H4 (cell line): ENCODE measurements at regions not wholly inside any gene's neighbourhood (a gene's known extent, or its start where the extent isn't known, plus 50 kb on each side); places are given as distances from the start of the nearest gene placed in this dataset.
"Not testable (repeated sequence)": the region's sequence is repeated elsewhere in the genome, so short reads cannot be mapped to it uniquely, and the experiment has no call there.

Source experiments
- DNase-seq: peaks from one replicate; pipeline ENCODE4 v3.0.0-alpha.2; 2015; ENCODE audit warnings: low spot score

DNA sequence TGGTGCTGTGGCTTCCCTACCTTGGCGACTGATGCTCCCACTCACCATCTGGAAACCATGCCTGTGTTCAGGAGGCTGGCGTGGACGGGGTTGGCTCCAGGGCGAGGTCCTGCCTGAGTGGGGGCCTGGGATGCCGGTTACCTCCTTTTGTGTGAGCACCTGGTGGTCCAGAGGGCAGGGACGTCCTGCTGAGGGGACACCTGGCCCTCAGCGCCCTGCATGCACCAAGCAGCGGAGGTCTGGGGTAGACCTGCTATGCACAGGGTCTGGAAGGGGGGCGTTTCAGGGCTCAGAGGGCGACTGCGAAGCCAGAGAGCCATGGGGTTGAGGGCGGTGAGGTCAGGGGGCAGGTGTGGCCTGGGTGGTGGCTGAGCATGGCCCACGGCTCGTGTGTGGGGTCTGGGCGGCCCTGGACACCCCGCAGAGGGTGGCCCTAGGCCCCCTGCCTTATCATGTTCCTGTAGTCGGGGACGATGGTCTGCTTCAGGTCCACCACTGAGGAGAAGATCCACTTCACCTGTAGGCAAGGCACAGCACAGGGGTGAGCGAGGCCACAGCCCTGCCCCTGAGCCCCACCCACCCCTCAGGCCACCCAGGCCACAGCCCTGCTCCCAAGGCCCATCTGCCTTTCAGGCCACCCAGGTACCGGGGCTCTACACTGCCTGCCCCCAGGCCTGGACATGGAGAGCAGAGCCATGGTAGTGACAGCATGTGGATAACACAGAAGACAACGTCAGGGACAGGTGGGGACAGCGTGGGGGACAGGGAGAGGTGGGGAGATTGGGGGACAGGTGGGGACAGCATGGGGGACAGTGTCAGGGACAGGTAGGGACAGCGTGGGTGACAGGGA is 95.3 kb downstream of the TMEM121 start:
- DNase-seq: not testable (repeated sequence)

DNA sequence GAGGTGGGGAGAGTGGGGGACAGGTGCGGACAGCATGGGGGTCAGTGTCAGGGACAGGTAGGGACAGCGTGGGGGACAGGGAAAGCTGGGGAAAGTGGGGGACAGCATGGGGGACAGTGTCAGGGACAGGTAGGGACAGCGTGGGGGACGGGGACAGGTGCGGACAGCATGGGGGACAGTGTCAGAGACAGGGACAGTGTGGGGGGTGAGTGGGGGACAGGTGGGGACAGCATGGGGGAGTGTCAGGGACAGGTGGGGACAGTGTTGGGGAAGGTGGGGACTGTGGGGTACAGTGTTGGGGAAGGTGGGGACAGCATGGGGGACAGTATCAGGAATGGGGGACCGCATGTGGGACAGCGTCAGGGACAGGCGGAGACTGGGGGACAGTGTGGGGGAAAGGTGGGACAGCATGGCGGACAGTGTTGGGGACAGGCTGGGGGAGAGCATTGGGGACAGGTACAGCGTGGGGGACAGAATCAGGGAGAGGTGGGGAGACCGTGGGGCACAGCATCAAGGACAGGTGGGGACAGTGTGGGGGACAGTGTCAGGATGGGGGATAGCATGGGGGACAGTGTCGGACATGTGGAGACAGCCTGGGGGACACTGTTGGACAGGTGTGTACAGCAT is 96.1 kb downstream of the TMEM121 start:
- no peak for DNase-seq

DNA sequence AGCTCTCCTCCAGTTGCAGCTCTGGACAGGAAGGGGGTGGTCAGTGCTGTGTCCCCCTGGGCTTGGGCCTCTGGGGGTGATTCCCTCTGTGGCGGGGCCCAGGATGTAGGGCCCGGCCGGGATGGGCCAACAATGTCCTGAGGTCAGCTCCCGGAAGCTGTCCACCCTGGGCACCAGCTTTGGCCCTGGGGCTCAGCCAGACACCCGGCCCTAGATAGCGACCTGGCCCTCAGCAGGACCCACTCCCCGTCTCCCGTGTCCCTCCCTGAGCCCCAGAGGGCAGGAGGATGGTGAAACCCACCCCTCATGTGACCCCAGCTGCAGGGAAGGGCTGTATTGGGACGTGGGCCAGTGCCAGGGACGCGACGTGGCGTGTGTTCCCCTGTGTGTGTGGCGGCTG is 96.8 kb downstream of the TMEM121 start:
- DNase-seq: not testable (repeated sequence)

DNA sequence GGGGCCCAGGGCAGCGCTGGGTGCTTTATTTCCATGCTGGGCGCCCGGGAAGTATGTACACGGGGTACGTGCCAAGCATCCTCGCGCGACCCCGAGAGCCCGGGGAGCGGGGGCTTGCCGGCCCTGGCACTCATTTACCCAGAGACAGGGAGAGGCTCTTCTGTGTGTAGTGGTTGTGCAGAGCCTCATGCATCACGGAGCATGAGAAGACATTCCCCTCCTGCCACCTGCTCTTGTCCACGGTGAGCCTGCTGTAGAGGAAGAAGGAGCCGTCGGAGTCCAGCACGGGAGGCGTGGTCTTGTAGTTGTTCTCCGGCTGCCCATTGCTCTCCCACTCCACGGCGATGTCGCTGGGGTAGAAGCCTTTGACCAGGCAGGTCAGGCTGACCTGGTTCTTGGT is 98.0 kb downstream of the TMEM121 start:
- DNase-seq: not testable (repeated sequence)

DNA sequence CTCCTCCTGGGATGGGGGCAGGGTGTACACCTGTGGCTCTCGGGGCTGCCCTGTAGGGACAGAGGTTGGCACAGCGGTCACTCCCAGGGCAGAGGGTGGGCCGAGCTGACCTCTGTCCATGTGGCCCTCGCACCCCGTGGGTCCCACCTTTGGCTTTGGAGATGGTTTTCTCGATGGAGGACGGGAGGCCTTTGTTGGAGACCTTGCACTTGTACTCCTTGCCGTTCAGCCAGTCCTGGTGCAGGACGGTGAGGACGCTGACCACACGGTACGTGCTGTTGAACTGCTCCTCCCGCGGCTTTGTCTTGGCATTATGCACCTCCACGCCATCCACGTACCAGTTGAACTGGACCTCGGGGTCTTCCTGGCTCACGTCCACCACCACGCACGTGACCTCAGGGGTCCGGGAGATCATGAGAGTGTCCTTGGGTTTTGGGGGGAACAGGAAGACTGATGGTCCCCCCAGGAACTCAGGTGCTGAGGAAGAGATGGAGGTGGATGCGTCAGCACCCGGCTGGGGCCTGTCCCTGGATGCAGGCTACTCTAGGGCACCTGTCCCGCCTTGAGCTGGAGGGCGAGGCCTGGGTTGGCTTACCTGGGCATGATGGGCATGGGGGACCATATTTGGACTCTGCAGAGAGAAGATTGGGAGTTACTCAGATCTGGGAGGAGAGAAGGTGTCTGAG is 98.5 kb downstream of the TMEM121 start:
- DNase-seq: not testable (repeated sequence)

DNA sequence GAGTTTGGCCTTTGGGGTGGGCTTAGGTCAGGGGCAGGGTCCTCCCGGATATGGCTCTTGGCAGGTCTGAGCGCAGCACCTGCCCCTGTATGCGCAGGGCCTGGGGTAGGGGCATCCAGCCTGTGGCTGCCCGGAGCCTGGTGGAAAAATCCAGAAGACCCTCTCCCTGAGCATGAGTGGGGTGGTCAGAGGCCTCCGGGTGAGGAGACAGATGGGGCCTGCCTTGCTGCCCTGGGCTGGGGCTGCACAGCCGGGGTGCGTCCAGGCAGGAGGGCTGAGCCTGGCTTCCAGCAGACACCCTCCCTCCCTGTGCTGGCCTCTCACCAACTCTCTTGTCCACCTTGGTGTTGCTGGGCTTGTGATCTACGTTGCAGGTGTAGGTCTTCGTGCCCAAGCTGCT is 99.1 kb downstream of the TMEM121 start:
- not testable (repeated sequence) for DNase-seq

DNA sequence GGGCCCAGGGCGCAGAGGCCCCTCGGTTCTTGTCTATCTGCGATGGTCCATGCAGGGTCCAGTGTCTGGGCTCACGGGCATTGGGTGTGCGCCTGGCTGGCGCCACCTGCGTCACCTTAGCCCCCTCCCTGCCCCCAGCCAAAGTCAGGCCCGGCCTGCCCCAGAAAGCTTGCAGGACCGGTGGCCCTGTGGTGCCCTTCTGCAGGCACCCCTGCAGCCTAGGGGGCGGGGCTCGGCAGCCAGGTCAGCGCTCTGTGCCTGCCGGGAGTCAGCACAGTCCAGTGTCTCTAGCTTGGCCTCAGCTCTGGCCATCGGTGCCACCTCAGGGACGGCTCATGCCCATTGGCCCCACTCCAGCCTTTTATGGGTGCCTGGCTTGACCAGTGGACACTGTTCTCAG is 99.7 kb downstream of the TMEM121 start:
- DNase-seq: not testable (repeated sequence)

DNA sequence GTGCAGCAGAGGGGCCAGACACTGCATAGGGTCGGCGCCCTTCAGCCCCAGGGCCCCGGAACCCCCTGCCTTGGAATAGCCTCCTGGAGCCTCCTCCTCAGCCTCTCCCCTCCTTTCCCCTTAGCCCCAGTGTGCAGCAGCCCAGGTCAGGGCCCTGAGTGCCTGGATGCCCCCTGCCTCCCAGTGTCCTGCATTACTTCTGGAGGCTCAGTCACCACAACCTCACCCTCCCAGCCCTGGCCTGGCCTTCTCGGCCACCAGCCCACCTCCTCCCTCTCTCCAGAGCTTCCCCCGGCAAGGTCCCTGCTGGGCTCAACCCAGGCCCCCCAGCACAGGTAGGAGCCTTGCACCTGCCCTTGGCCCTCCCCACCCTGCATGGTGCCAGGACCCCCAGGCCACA is 100.3 kb downstream of the TMEM121 start:
- DNase-seq: not testable (repeated sequence)

DNA sequence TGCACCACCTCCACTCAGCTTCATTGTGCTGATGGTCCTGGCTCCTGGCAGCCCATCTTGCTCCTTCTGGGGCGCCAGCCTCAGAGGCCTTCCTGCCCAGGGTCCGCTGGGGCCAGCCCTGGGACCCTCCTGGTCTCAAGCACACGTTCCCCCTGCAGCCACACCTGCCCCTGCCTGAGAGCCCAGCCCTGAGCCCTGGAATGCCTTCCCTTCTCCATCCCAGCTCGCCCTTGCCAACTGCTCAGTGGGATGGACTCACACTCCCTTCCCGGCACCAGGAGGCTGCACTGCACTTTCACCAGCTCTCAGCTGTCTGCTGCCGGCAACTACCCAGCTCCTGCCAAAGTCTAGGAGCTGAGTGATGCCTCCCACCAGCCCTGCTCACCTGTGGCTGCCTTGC is 100.9 kb downstream of the TMEM121 start:
- not testable (repeated sequence) for DNase-seq

DNA sequence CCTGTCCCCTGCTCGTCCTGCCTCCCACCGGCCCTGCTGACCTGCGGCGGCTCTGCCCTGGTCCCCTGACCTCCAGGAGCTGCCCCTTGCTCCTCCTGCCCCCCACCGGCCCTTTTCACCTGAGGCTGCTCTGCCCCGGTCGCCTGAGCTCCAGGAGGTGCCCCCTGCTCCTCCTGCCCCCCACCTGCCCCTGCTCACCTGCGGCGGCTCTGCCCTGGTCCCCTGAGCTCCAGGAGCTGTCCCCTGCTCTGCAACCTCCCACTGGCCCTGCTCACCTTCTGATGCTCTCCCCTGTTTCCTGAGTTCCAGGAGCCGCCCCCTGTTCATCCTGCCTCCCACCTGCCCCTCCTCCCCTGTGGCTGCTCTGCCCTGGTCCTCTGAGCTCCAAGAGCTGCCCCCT is 101.3 kb downstream of the TMEM121 start:
- no peak for DNase-seq

DNA sequence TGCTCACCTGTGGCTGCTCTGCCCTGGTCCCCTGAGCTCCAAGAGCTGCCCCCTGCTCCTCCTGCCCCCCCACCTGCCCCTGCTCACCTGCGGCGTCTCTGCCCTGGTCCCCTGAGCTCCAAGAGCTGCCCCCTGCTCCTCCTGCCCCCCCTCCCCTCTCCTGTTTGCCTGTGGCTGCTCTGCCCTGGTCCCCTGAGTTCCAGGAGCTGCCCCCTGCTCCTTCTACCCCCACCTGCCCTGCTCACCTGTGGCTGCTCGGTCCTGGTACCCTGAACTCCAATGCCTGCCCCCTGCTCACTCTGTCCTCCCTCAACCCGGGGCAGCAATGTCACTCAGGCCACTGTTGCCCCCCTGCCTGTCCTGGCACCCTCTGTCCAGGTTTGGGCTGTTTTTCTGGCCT is 101.7 kb downstream of the TMEM121 start:
- DNase-seq: not testable (repeated sequence)

DNA sequence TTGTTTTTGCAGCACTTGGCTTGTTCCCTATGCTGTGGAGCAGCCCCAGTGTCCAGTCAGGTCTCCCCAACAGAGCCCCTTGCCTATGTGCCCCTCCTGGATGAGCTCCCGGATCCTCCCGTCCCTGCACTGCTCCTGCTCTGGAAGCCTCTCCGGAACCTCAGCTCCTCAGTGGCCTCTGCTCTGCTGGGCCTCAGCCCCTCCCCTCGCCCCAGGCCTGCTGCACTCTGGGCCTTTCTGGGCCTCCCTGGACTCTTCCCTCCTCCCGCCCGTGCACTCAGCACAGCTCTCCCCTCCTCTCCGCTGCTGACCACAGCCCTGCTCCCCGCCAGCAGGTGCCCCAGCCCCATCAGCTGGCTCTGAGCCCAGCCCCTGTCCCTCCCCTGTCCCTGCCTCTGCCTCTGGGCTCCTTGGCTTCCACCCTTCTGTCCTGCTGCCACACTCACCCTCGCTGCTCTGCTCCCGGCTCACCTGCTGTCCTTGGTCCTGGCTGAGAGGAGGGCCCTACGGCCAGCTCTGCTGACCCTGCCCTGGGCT is 102.2 kb downstream of the TMEM121 start:
- DNase-seq: not testable (repeated sequence)

DNA sequence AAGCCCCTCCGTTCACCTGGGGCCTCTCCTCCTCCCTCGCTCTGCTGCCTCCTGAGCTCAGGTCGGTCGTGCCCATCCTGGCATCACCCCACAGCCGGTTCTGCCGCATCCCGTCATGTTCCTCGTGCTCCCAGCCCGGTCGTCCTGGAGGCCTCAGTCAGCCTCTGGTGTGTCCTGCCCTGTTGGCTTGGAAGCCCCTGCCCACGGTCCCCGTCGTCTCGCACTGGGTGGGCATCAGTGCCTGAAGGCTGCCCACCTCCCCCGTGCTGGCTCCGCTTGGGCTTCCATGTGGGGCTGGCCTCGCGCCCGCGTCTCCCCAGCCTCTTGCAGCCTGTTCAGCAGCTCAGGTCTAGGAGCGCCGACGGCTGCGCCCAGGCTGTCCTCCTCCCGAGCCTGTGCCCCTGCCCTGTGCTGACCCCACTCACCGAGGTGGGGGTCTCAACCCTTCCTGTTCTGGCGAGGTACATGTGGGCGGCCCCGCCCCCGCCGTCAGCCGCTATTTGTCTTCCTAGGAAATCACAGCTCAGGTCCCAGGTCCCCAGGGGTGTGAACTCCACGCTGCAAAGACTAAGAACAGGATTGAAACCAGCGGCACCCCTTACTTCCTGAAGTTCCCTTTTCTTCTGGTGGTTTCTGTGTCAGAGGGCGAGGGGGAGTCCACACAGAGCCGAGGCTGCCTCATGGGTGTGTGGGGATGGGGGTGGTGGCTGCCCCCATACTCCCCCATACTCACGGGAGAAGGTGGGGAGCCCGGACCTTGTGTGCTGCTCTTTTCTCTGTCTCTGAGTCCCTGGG is 102.9 kb downstream of the TMEM121 start:
- DNase-seq: not testable (repeated sequence)

DNA sequence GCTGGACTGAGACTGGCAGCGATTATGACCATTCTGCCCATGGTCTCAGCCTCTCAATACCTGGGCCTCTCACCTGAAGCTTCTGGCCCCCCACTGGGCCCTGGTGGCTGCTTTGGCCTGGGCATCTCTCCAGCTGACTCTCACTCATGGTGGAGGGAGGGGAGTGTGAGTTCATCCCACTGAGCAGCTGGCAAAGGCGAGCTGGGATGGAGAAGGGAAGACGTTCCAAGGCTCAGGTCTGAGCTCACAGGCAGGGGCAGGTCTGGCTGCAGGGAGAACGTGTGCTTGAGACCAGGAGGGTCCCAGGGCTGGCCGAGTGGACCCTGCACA is 103.5 kb downstream of the TMEM121 start:
- DNase-seq: no peak

DNA sequence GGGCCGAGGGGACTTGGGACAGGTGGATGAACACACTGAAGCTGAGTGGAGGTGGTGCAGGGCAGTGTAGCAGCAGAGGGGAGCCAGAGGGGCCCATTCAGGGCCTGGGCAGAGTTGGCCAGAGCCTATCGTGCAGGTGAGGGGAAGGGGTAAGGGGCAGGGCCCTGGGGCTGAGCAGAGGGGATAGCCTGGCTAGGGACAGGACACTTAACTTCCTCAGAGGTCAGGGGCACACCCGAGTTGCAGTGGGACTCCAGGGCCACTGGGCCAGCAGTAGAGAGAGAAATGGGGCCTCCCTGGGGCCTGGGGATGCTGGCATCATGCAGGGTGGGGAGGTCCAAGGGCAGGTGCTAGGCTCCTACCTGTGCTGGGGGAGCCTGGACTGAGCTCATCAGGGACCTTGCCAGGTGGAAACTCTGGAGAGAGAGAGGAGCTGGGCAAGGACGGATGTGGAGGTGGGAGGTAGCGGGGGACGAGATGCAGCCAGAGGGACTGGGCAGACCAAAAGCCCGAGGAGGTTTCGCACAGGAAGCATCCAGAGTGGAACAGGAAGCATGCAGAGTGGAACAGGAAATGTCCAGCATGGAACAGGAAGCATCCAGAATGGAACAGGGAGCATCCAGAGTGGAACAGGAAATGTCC is 104.0 kb downstream of the TMEM121 start:
- not testable (repeated sequence) for DNase-seq

DNA sequence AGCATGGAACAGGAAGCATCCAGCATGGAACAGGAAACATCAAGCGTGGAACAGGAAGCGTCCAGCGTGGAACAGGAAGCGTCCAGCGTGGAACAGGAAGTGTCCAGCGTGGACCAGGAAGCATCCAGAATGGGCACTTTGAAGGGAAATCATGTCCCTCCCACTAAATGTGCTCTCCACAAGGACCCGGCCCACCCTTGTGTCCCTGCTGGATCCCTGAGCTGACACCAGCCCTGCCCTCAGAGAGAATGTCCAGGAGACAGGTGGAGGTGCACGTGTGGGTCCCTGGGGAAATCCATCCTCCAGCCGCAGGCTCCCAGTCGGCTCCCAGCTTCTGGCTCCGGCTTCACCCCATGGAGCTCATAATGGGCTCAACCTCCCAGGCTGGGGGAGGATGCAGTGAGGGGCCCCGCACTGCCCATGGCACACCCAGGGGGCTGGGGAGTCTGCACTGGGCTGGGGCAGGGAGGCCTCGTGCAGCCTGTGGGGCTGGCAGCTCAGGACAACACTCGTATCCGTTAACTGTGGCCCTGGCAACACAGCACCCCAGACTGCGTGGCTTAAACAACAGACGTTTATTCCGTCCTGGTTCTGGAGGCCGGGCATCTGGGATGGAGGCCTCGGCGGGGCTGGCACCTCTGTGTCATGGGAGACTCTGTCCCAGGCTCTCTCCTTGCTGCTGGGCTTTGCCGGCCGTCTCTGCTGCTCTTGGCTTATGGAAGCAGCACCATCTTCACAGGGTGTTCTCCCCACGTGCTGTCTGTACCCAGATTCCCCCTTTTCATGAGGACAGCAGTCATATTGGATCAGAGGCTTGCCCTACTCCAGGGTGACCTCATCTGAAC is 104.8 kb downstream of the TMEM121 start:
- not testable (repeated sequence) for DNase-seq

DNA sequence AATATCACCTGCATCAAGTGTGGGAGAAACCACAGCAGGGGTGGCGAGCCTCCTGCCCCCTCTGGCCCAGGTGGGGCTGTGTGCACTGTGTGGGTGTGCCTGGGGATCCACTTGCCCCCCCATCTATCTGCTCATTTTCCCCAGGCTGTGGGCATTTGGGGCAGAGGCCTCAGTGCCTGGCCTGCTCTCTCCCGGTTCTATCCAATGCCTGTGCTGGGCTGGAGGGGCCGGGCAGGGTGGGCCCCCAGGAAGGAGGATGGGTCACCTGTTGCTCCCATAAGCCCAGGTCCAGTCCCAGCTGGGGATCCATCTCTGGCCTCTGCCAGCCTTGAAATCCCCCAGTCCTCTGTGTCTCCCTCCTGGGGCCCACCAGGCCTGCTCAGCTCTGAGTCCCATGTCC is 105.6 kb downstream of the TMEM121 start:
- no peak for DNase-seq

DNA sequence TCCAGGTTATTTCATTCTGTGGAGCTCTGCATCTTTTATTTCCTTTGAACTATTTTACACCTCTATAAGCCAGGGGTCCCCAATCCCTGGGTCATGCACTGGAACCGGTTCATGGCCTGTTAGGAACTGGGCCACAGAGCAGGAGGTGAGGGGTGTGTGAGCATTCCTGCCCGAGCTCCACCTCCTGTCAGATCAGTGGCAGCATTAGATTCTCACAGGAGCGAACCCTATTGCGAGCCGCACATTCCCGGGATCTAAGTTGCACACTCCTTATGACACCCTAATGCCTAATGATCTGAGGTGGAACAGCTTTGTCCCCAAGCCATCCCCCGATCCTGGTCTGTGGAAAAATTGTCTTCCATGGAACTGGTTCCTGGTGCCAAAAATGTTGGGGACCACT is 107.2 kb downstream of the TMEM121 start:
- not testable (repeated sequence) for DNase-seq

DNA sequence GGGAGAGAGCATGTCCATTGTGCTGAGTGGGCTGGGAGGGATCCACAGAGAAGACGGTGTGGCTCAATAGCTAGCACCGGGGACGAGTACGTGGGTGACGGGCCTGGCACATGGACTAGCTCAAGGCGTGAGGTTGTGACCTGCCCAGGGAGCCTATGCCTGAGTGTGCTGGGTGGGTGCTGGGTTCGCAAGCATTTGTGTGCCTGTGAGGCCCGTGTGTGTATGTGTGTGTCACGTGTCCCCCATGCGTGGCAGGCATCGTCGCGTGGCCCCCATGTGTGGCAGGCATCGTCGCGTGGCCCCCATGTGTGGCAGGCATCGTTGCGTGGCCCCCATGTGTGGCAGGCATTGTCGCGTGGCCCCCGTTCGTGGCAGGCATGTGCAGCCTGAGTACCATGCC is 109.2 kb downstream of the TMEM121 start:
- no peak for DNase-seq

DNA sequence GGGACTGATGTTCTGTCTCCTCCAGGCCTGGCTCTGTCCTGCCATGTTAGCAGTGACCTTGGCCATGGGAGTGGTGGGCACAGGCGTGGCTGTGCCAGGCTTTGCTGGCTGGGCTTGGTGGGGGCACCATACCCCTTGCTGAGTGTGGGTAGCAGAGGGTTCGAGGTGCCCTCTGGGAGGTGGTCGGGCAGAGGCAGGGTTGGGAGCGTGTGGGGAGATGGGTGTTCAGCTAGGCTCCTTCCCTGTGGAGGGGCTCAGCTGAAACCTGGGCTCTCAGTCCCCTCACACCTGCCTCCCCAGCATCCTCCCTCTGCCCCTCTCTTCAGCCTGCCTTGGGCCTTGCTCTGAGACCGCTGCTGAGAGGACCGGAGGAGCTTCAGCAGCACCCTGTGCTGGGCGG is 109.6 kb downstream of the TMEM121 start:
- DNase-seq: not testable (repeated sequence)
